HepG2 (cell line): ENCODE measurements at regions not wholly inside any gene's neighbourhood (a gene's known extent, or its start where the extent isn't known, plus 50 kb on each side); places are given as distances from the start of the nearest gene placed in this dataset.

Source experiments
- ATAC-seq: fragments of 200-7000 bp; cut with Tn5 transposase; 3 replicates; pipeline ENCODE4 v1.9.1; 2020; ENCODE audit warnings: mild to moderate bottlenecking, moderate library complexity
- BruUV-seq: library from RNA; stranded (reverse); fragments of 400-500 nt; replicated peaks from 2 replicates; lab custom pipeline; 2021; lab: Mats Ljungman, UMichigan
- CTCF ChIA-PET: fragments of 300-600 bp; formaldehyde crosslinking; extraction: SDS; loops from one replicate; lab custom pipeline; 2021; ENCODE audit warnings: low total read pairs, inconsistent platforms, low intra/inter-chr PET ratio; lab: Yijun Ruan, JAX
- POLR2A ChIA-PET: fragments of 350-600 bp; sonication (Branson Sonifier 250); formaldehyde crosslinking; loops from one replicate; lab custom pipeline; 2020; ENCODE audit warnings: antibody characterized with exemption, inconsistent platforms; lab: Yijun Ruan, JAX
- DNase-seq: peaks from one replicate; pipeline ENCODE4 v3.0.0-alpha.2; 2015; ENCODE audit warnings: low spot score
- FAIRE-seq: peaks from 3 replicates; lab custom pipeline; 2011; peaks lifted over from hg19 to GRCh38; lab: Jason Lieb, UNC
- H2AFZ ChIP-seq: one replicate; pipeline ENCODE4 v1.6.1; 2011; ENCODE audit warnings: low read length, inconsistent platforms
- H3K27ac ChIP-seq: fragments of 300-600 bp; 3 replicates; pipeline ENCODE4 v1.8.0; 2011; ENCODE audit warnings: mixed run types, mild to moderate bottlenecking, mixed read lengths, low read length, inconsistent platforms; ENCODE audit not compliant: insufficient read depth; ENCODE audit errors: extremely low read length
- H3K27me3 ChIP-seq, 2 experiments: fragments of 200-600 bp in 1 of 2; 2 replicates in 1 of 2; 3 replicates in 1 of 2; pipeline versions ENCODE4 v1.6.0 to v1.8.0; 2011; ENCODE audit warnings: low read length in 2 of 2, mild to moderate bottlenecking in 2 of 2, moderate library complexity in 2 of 2, inconsistent platforms in 1 of 2; ENCODE audit not compliant: insufficient read depth in 2 of 2, control insufficient read depth in 1 of 2
- H3K36me3 ChIP-seq, 2 experiments: fragments of 200-600 bp in 1 of 2; replicated peaks in 1 of 2; 2 replicates in 1 of 2; 3 replicates in 1 of 2; pipeline versions ENCODE4 v1.5.1 to v1.8.0; 2011; ENCODE audit warnings: low read length in 2 of 2, inconsistent platforms in 1 of 2; ENCODE audit not compliant: insufficient read depth in 2 of 2, control insufficient read depth in 1 of 2
- H3K4me1 ChIP-seq: 2 replicates; pipeline ENCODE4 v1.5.1; 2012; ENCODE audit warnings: low read length, inconsistent platforms; ENCODE audit not compliant: insufficient read depth
- H3K4me2 ChIP-seq: 2 replicates; pipeline ENCODE4 v1.6.0; 2011; ENCODE audit warnings: low read depth, low read length, inconsistent platforms
- H3K4me3 ChIP-seq, 3 experiments: fragments of 200-600 bp in 1 of 3; sonication (generic), shearing (Covaris generic) in 1 of 3; replicated peaks in 1 of 3; 2 replicates each; pipeline ENCODE4 v1.5.1; 2011 to 2016; ENCODE audit warnings: low read length in 3 of 3, inconsistent platforms in 2 of 3, low read depth in 2 of 3, mild to moderate bottlenecking in 2 of 3, control low read depth in 1 of 3, mixed read lengths in 1 of 3; ENCODE audit not compliant: insufficient read depth in 1 of 3
- H3K79me2 ChIP-seq: one replicate; pipeline ENCODE4 v1.6.1; 2011; ENCODE audit warnings: low read length, inconsistent platforms; ENCODE audit not compliant: insufficient read depth
- H3K9ac ChIP-seq: 2 replicates; pipeline ENCODE4 v1.6.0; 2011; ENCODE audit warnings: mild to moderate bottlenecking, low read depth, low read length, inconsistent platforms; ENCODE audit not compliant: insufficient read depth
- H3K9me3 ChIP-seq: 2 replicates; pipeline ENCODE4 v1.5.1; 2012; ENCODE audit warnings: mild to moderate bottlenecking, low read length
- H4K20me1 ChIP-seq: 2 replicates; pipeline ENCODE4 v1.6.0; 2011; ENCODE audit warnings: inconsistent platforms, mild to moderate bottlenecking, low read length, moderate library complexity; ENCODE audit not compliant: insufficient read depth
- CBX2 ChIP-seq, 2 experiments: fragments of 200-600 bp in 1 of 2; sonication (generic); formaldehyde crosslinking in 1 of 2; IDR thresholded peaks; 2 replicates each; pipeline versions ENCODE4 v1.7.0 to v1.8.1; 2018 to 2022; ENCODE audit warnings: low read depth in 2 of 2, low read length in 1 of 2, mild to moderate bottlenecking in 1 of 2, missing genetic modification reagents in 1 of 2
- DMAP1 ChIP-seq: IDR thresholded peaks from 2 replicates; pipeline ENCODE4 v1.6.1; 2016
- KLF15 ChIP-seq: sonication (generic); formaldehyde crosslinking; IDR thresholded peaks from 2 replicates; pipeline ENCODE4 v1.8.1; 2023; ENCODE audit warnings: borderline replicate concordance, mild to moderate bottlenecking, inconsistent platforms, missing genetic modification reagents, mixed read lengths
- KMT2B ChIP-seq: IDR thresholded peaks from 2 replicates; pipeline ENCODE4 v1.6.1; 2016; ENCODE audit warnings: missing genetic modification reagents, missing compliant biosample characterization
- NCOR1 ChIP-seq: fragments of 200-600 bp; sonication (generic); IDR thresholded peaks from 2 replicates; pipeline ENCODE4 v1.7.0; 2017; ENCODE audit warnings: antibody characterized with exemption, low read length, borderline replicate concordance
- NR2F2 ChIP-seq: IDR thresholded peaks from 2 replicates; pipeline ENCODE4 v1.6.1; 2012; ENCODE audit warnings: low read depth, inconsistent platforms, borderline replicate concordance
- TBP ChIP-seq: sonication (generic); formaldehyde crosslinking; IDR thresholded peaks from 2 replicates; pipeline ENCODE4 v1.5.0; 2020; ENCODE audit warnings: missing genetic modification reagents
- WIZ ChIP-seq: sonication (generic); formaldehyde crosslinking; IDR thresholded peaks from 2 replicates; pipeline ENCODE4 v1.5.1; 2020; ENCODE audit warnings: mild to moderate bottlenecking, missing genetic modification reagents
- ZKSCAN8 ChIP-seq: IDR thresholded peaks from 2 replicates; pipeline ENCODE4 v1.6.1; 2016; ENCODE audit warnings: borderline replicate concordance, missing genetic modification reagents, missing compliant biosample characterization
- ZNF10 ChIP-seq: sonication (generic); formaldehyde crosslinking; IDR thresholded peaks from 2 replicates; pipeline ENCODE4 v1.4.0; 2020; ENCODE audit warnings: mild to moderate bottlenecking, low read depth, missing genetic modification reagents, borderline replicate concordance
- ZNF446 ChIP-seq: sonication (generic); formaldehyde crosslinking; IDR thresholded peaks from 2 replicates; pipeline ENCODE4 v1.5.0; 2020; ENCODE audit warnings: mild to moderate bottlenecking, missing genetic modification reagents
- ZNF484 ChIP-seq: sonication (generic); formaldehyde crosslinking; IDR thresholded peaks from 2 replicates; pipeline ENCODE4 v1.5.1; 2020; ENCODE audit warnings: mild to moderate bottlenecking, low read depth, missing genetic modification reagents, borderline replicate concordance
- ZNF496 ChIP-seq: sonication (generic); formaldehyde crosslinking; IDR thresholded peaks from 2 replicates; pipeline ENCODE4 v1.8.1; 2023; ENCODE audit warnings: mild to moderate bottlenecking, moderate library complexity, missing genetic modification reagents; ENCODE audit not compliant: insufficient replicate concordance
- ZNF839 ChIP-seq: sonication (generic); formaldehyde crosslinking; IDR thresholded peaks from 2 replicates; pipeline ENCODE4 v1.4.0; 2020; ENCODE audit warnings: missing genetic modification reagents, mild to moderate bottlenecking, borderline replicate concordance
- WGBS: methylation state at CpG from one replicate; pipeline ENCODE4 v1.1.6; 2017; ENCODE audit warnings: low lambda C conversion rate; 5-methylcytosine and 5-hydroxymethylcytosine counted together
- in situ Hi-C: cut with HindIII; loops from 2 replicates; pipeline ENCODE4 v1.10.0; 2017; ENCODE audit warnings: low pct_unique_long_range_greater_than_20kb; ENCODE audit not compliant: extremely low pct_ligation_motif_present
- intact Hi-C: fragments of 100-400 bp; cut with micrococcal nuclease; formaldehyde crosslinking; loops from one replicate; pipeline ENCODE4 v1.10.0; 2022; ENCODE audit not compliant: unreplicated experiment
- TF ChIP-seq, protein P1 (sequence below): sonication (generic); formaldehyde crosslinking; IDR thresholded peaks from 2 replicates; pipeline ENCODE4 v1.4.0; 2020; ENCODE audit warnings: mild to moderate bottlenecking, missing genetic modification reagents
- TF ChIP-seq, protein P2 (sequence below): IDR thresholded peaks from 2 replicates; pipeline ENCODE4 v1.4.0; 2020; ENCODE audit warnings: mild to moderate bottlenecking, missing genetic modification reagents
- TF ChIP-seq, protein P3 (sequence below): sonication (generic); formaldehyde crosslinking; IDR thresholded peaks from 2 replicates; pipeline ENCODE4 v1.8.0; 2022; ENCODE audit warnings: low read depth, missing genetic modification reagents

DNA sequence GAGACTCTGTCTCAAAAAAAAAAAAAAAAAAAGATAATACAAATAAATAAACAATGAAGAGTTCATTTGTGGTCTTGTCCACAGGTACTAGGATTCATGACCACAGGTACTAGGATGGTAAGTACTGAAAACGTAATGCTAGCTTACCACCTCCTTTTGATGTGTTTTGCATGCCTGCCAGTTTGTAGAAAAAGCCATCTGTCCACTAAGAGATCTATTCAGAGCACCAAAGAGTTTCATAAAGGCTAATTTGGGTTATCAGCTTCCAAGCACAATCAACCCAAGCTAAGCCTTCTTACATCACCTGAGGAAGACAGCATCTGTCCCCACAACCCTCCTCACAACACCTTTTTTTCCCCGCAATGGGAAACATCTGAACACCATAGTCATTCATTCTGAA is 477.2 kb downstream of the ZEB2 start:
- H3K4me3 ChIP-seq = no peak overlapping the region
- H3K4me1 ChIP-seq = no peaks in the 10 kb centered on the region
- H3K27ac ChIP-seq = no peak overlapping the region
- DNase-seq (no peak), FAIRE-seq (no peak), ATAC-seq (no peak)
- intact Hi-C loops (no loop called here), in situ Hi-C loops (no loop called here)
- H3K36me3 ChIP-seq = no peaks in the 10 kb centered on the region
- ChIA-PET CTCF (no interaction called here), POLR2A (no interaction called here)
- H3K27me3 ChIP-seq = no peaks in the 10 kb centered on the region
- H4K20me1 ChIP-seq = no peaks in the 10 kb centered on the region
- H3K9ac ChIP-seq = no peak overlapping the region
- no peaks in the 10 kb centered on the region for H3K79me2 ChIP-seq
- TF ChIP-seq ZKSCAN8 (CRISPR knock-in tag) = no peak
- TF ChIP-seq TBP (CRISPR knock-in tag) = no peak
- TF ChIP-seq ZNF484 (CRISPR knock-in tag) = no peak
- no peak for TF ChIP-seq ZNF496 (CRISPR knock-in tag)
- no peak for TF ChIP-seq ZNF446 (CRISPR knock-in tag)
- TF ChIP-seq CBX2 (IDR thresholded peaks at IDR 0.05; ENCODE audit: low read depth, low read length) = no peak
- no peak for TF ChIP-seq CBX2 (CRISPR knock-in tag; IDR thresholded peaks at IDR 0.05; ENCODE audit: low read depth)
- no peak for TF ChIP-seq NR2F2
- TF ChIP-seq, protein P1, sequence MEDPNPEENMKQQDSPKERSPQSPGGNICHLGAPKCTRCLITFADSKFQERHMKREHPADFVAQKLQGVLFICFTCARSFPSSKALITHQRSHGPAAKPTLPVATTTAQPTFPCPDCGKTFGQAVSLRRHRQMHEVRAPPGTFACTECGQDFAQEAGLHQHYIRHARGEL (CRISPR knock-in tag) = no peak
- TF ChIP-seq KMT2B (CRISPR knock-in tag) = no peak
- TF ChIP-seq, protein P2, sequence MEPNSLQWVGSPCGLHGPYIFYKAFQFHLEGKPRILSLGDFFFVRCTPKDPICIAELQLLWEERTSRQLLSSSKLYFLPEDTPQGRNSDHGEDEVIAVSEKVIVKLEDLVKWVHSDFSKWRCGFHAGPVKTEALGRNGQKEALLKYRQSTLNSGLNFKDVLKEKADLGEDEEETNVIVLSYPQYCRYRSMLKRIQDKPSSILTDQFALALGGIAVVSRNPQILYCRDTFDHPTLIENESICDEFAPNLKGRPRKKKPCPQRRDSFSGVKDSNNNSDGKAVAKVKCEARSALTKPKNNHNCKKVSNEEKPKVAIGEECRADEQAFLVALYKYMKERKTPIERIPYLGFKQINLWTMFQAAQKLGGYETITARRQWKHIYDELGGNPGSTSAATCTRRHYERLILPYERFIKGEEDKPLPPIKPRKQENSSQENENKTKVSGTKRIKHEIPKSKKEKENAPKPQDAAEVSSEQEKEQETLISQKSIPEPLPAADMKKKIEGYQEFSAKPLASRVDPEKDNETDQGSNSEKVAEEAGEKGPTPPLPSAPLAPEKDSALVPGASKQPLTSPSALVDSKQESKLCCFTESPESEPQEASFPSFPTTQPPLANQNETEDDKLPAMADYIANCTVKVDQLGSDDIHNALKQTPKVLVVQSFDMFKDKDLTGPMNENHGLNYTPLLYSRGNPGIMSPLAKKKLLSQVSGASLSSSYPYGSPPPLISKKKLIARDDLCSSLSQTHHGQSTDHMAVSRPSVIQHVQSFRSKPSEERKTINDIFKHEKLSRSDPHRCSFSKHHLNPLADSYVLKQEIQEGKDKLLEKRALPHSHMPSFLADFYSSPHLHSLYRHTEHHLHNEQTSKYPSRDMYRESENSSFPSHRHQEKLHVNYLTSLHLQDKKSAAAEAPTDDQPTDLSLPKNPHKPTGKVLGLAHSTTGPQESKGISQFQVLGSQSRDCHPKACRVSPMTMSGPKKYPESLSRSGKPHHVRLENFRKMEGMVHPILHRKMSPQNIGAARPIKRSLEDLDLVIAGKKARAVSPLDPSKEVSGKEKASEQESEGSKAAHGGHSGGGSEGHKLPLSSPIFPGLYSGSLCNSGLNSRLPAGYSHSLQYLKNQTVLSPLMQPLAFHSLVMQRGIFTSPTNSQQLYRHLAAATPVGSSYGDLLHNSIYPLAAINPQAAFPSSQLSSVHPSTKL (CRISPR knock-in tag) = no peak
- TF ChIP-seq ZNF10 (CRISPR knock-in tag) = no peak
- TF ChIP-seq, protein P3, sequence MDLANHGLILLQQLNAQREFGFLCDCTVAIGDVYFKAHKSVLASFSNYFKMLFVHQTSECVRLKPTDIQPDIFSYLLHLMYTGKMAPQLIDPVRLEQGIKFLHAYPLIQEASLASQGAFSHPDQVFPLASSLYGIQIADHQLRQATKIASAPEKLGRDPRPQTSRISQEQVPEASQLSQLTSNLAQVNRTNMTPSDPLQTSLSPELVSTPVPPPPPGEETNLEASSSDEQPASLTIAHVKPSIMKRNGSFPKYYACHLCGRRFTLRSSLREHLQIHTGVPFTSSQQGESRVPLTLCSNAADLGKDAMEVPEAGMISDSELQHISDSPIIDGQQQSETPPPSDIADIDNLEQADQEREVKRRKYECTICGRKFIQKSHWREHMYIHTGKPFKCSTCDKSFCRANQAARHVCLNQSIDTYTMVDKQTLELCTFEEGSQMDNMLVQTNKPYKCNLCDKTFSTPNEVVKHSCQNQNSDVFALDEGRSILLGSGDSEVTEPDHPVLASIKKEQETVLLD (CRISPR knock-in tag) = no peak
- TF ChIP-seq ZNF839 (CRISPR knock-in tag) = no peak
- no peak for TF ChIP-seq WIZ (CRISPR knock-in tag)
- TF ChIP-seq NCOR1 = no peak
- TF ChIP-seq DMAP1 (CRISPR knock-in tag) = no peak
- TF ChIP-seq KLF15 (CRISPR knock-in tag) = no peak
- BruUV-seq = no TSS peak
- no peak overlapping the region for H3K4me2 ChIP-seq
- H2AFZ ChIP-seq = no peak overlapping the region
- no peaks in the 10 kb centered on the region for H3K9me3 ChIP-seq
- 60% methylated on average over 2 of the region's 2 CpGs for WGBS
